GM23338 (cell line): ENCODE measurements at regions not wholly inside any gene's neighbourhood (a gene's known extent, or its start where the extent isn't known, plus 50 kb on each side); places are given as distances from the start of the nearest gene placed in this dataset.

ENCODE experiments used
- ATAC-seq: fragments of 200-7000 bp; cut with Tn5 transposase; 3 replicates; pipeline ENCODE4 v1.9.1; 2020
- DNase-seq: peaks from one replicate; pipeline ENCODE4 v3.0.0-alpha.2; 2015; ENCODE audit warnings: low spot score
- H2AFZ ChIP-seq: fragments of 200-600 bp; sonication (generic); 2 replicates; pipeline ENCODE4 v1.8.0; 2016; ENCODE audit warnings: antibody characterized with exemption, mild to moderate bottlenecking, moderate library complexity
- H3F3A ChIP-seq: fragments of 200-600 bp; sonication (generic); replicated peaks from 2 replicates; pipeline ENCODE4 v1.8.0; 2017; ENCODE audit warnings: antibody characterized with exemption, mixed run types, low read depth
- H3K27ac ChIP-seq: fragments of 200-600 bp; sonication (generic); 2 replicates; pipeline ENCODE4 v1.6.1; 2016; ENCODE audit warnings: low read depth
- H3K27me3 ChIP-seq: fragments of 200-600 bp; sonication (generic); 2 replicates; pipeline ENCODE4 v1.8.0; 2016; ENCODE audit warnings: mild to moderate bottlenecking, mixed run types, moderate library complexity; ENCODE audit not compliant: insufficient read depth
- H3K36me3 ChIP-seq: fragments of 200-600 bp; sonication (generic); 2 replicates; pipeline ENCODE4 v1.8.0; 2016; ENCODE audit warnings: mild to moderate bottlenecking; ENCODE audit not compliant: insufficient read depth
- H3K4me1 ChIP-seq: fragments of 200-600 bp; sonication (generic); 2 replicates; pipeline ENCODE4 v1.8.0; 2016; ENCODE audit warnings: mild to moderate bottlenecking, moderate library complexity; ENCODE audit not compliant: insufficient read depth
- H3K4me2 ChIP-seq: fragments of 200-600 bp; sonication (generic); 2 replicates; pipeline ENCODE4 v1.7.1; 2017; ENCODE audit warnings: mixed run types
- H3K4me3 ChIP-seq: fragments of 200-600 bp; sonication (generic); 2 replicates; pipeline ENCODE4 v1.6.1; 2016; ENCODE audit warnings: mixed run types
- H3K79me2 ChIP-seq: fragments of 200-600 bp; sonication (generic); replicated peaks from 2 replicates; pipeline ENCODE4 v1.8.0; 2017; ENCODE audit warnings: mild to moderate bottlenecking; ENCODE audit not compliant: insufficient read depth
- H3K9me2 ChIP-seq: fragments of 200-600 bp; sonication (generic); 2 replicates; pipeline ENCODE4 v1.8.0; 2017; ENCODE audit not compliant: insufficient read depth
- H4K20me1 ChIP-seq: fragments of 200-600 bp; sonication (generic); replicated peaks from 2 replicates; pipeline ENCODE4 v1.8.0; 2017; ENCODE audit warnings: mild to moderate bottlenecking; ENCODE audit not compliant: insufficient read depth
- H3K27ac Mint-ChIP-seq: 2 replicates; pipeline ENCODE4 v1.8.0; 2020; ENCODE audit warnings: inconsistent platforms, mild to moderate bottlenecking, moderate library complexity, mixed read lengths
- H3K27me3 Mint-ChIP-seq: 3 replicates; pipeline ENCODE4 v1.8.0; 2022; ENCODE audit warnings: low read depth, mild to moderate bottlenecking, moderate library complexity, mixed read lengths, inconsistent platforms; ENCODE audit not compliant: insufficient read depth, poor library complexity
- H3K36me3 Mint-ChIP-seq: 3 replicates; pipeline ENCODE4 v1.8.0; 2021; ENCODE audit warnings: low read depth, mild to moderate bottlenecking, inconsistent platforms, moderate library complexity, mixed read lengths
- H3K4me1 Mint-ChIP-seq: 3 replicates; pipeline ENCODE4 v1.8.0; 2020; ENCODE audit warnings: mild to moderate bottlenecking, inconsistent platforms, mixed read lengths
- H3K4me3 Mint-ChIP-seq: 3 replicates; pipeline ENCODE4 v1.8.0; 2021; ENCODE audit warnings: moderate library complexity, mild to moderate bottlenecking, inconsistent platforms, mixed read lengths
- H3K9me3 Mint-ChIP-seq: 3 replicates; pipeline ENCODE4 v1.8.0; 2020; ENCODE audit warnings: moderate library complexity, mild to moderate bottlenecking, inconsistent platforms, mixed read lengths
- NANOG ChIP-seq: IDR thresholded peaks from 2 replicates; pipeline ENCODE4 v1.6.1; 2016; ENCODE audit warnings: antibody characterized with exemption, borderline replicate concordance
- ZNF114 ChIP-seq: fragments of 250-450 bp; sonication (Bioruptor Pico); IDR thresholded peaks from 2 replicates; pipeline ENCODE4 v1.5.0; 2020; ENCODE audit warnings: mild to moderate bottlenecking, moderate library complexity
- TF ChIP-seq, protein P1 (sequence below): fragments of 250-450 bp; sonication (Bioruptor Pico); IDR thresholded peaks from 2 replicates; pipeline ENCODE4 v1.5.0; 2020; ENCODE audit warnings: mild to moderate bottlenecking, moderate library complexity
- TF ChIP-seq, protein P2 (sequence below), 2 experiments: fragments of 200-600 bp in 1 of 2; sonication (generic) in 1 of 2; conservative IDR thresholded peaks; 2 replicates each; pipeline versions ENCODE4 v1.5.1 to v1.6.1; 2016 to 2017; ENCODE audit warnings: antibody characterized with exemption in 2 of 2, low read depth in 2 of 2, mild to moderate bottlenecking in 2 of 2, moderate library complexity in 1 of 2
- TF ChIP-seq, protein P3 (sequence below): IDR thresholded peaks from one replicate; pipeline ENCODE4 v1.6.1; 2018; ENCODE audit warnings: antibody characterized with exemption; ENCODE audit not compliant: unreplicated experiment

DNA sequence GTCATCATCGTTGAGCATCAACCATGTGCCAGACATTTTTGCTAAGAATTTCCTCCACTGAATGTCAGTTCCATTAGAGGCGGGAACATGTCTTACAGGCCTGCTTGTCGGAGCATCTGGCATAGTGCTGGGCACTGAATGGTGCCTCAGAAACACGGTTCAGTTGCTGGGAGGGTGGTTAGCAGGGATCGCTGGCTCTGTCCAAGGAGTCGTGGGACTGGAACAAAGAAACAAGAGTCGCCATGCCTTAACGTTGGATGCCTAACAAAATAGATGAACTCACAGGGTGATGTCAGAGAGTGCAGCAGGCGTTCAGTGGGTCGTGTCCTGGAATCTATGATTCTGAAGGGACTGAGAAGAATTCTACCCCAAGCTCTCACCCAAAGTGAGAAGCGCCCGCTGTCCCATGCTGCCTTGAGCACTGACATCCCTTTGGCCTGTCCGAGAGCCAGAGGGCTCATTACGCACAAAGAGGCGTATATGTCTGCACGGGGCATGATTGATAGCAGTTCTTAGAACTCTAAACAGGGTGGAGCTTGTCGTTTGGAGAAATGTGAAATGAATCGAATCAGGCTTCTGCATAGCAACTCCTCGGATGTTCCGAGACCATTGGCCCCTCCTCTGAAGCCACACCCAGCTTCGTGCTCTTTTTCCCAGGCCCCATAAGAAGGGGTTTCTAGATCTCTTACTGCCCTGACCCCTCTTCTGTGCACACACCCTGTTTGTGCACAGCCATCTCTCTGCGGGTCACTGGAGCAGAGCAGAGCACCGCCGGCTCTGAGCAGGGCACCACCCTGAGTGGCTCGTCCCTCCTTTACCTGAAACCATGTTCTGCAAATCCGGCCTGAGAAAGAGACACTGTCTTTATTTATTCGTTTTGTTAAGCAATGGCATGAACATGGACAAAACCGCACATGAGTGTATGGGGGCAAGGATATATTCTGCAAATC lies 113.1 kb upstream of the B3GAT1 start:
- H3K4me3 Mint-ChIP-seq, result no peak overlapping the region
- H3K9me3 Mint-ChIP-seq, result no peaks in the 10 kb centered on the region

DNA sequence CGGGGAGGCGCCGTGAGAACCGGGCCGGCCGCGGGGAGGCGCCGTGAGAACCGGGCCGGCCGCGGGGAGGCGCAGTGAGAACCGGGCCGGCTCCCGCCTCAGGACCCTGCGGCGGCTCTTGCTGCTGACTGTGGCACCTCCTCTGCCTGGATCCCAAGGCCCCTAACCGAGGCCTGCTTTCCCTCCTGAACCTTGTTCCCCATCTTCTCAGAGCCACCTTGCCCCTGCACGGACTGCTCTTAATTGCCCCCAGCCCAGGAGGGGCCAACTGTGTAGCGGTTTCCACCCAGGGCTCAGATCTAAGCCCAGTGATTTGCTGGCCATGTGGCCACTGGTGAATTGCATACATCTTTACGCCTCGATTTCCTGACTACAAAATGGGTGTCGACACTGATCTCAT lies 112.2 kb upstream of the B3GAT1 start:
- H3K4me1 ChIP-seq, result no peaks in the 10 kb centered on the region
- H3K27me3 Mint-ChIP-seq, result peaks cover 6% of the 10 kb centered on the region
- no peak for DNase-seq
- H3K4me3 ChIP-seq, result no peak overlapping the region
- no peak overlapping the region for H3K4me3 Mint-ChIP-seq
- no peak overlapping the region for H3K27ac ChIP-seq
- H3K27me3 ChIP-seq, result no peaks in the 10 kb centered on the region
- H3K4me2 ChIP-seq, result no peak overlapping the region
- no peaks in the 10 kb centered on the region for H3K36me3 ChIP-seq
- no peaks in the 10 kb centered on the region for H3K9me3 Mint-ChIP-seq
- no peak for ATAC-seq
- H3K9me2 ChIP-seq, result no peaks in the 10 kb centered on the region
- no peak overlapping the region for H2AFZ ChIP-seq
- H3K27ac Mint-ChIP-seq, result no peak overlapping the region
- no peaks in the 10 kb centered on the region for H3K79me2 ChIP-seq
- peaks cover 14% of the 10 kb centered on the region; the same call in 2 of the 3 replicates for H3K4me1 Mint-ChIP-seq
- H4K20me1 ChIP-seq, result no peaks in the 10 kb centered on the region
- no peaks in the 10 kb centered on the region for H3F3A ChIP-seq
- no peaks in the 10 kb centered on the region for H3K36me3 Mint-ChIP-seq
- TF ChIP-seq, protein P1, sequence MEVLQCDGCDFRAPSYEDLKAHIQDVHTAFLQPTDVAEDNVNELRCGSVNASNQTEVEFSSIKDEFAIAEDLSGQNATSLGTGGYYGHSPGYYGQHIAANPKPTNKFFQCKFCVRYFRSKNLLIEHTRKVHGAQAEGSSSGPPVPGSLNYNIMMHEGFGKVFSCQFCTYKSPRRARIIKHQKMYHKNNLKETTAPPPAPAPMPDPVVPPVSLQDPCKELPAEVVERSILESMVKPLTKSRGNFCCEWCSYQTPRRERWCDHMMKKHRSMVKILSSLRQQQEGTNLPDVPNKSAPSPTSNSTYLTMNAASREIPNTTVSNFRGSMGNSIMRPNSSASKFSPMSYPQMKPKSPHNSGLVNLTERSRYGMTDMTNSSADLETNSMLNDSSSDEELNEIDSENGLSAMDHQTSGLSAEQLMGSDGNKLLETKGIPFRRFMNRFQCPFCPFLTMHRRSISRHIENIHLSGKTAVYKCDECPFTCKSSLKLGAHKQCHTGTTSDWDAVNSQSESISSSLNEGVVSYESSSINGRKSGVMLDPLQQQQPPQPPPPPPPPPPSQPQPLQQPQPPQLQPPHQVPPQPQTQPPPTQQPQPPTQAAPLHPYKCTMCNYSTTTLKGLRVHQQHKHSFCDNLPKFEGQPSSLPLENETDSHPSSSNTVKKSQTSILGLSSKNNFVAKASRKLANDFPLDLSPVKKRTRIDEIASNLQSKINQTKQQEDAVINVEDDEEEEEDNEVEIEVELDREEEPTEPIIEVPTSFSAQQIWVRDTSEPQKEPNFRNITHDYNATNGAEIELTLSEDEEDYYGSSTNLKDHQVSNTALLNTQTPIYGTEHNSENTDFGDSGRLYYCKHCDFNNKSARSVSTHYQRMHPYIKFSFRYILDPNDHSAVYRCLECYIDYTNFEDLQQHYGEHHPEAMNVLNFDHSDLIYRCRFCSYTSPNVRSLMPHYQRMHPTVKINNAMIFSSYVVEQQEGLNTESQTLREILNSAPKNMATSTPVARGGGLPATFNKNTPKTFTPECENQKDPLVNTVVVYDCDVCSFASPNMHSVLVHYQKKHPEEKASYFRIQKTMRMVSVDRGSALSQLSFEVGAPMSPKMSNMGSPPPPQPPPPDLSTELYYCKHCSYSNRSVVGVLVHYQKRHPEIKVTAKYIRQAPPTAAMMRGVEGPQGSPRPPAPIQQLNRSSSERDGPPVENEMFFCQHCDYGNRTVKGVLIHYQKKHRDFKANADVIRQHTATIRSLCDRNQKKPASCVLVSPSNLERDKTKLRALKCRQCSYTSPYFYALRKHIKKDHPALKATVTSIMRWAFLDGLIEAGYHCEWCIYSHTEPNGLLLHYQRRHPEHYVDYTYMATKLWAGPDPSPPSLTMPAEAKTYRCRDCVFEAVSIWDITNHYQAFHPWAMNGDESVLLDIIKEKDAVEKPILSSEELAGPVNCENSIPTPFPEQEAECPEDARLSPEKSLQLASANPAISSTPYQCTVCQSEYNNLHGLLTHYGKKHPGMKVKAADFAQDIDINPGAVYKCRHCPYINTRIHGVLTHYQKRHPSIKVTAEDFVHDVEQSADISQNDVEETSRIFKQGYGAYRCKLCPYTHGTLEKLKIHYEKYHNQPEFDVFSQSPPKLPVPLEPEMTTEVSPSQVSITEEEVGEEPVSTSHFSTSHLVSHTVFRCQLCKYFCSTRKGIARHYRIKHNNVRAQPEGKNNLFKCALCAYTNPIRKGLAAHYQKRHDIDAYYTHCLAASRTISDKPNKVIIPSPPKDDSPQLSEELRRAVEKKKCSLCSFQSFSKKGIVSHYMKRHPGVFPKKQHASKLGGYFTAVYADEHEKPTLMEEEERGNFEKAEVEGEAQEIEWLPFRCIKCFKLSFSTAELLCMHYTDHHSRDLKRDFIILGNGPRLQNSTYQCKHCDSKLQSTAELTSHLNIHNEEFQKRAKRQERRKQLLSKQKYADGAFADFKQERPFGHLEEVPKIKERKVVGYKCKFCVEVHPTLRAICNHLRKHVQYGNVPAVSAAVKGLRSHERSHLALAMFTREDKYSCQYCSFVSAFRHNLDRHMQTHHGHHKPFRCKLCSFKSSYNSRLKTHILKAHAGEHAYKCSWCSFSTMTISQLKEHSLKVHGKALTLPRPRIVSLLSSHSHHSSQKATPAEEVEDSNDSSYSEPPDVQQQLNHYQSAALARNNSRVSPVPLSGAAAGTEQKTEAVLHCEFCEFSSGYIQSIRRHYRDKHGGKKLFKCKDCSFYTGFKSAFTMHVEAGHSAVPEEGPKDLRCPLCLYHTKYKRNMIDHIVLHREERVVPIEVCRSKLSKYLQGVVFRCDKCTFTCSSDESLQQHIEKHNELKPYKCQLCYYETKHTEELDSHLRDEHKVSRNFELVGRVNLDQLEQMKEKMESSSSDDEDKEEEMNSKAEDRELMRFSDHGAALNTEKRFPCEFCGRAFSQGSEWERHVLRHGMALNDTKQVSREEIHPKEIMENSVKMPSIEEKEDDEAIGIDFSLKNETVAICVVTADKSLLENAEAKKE (CRISPR knock-in tag), result no peak
- no peak for TF ChIP-seq NANOG
- no peak for TF ChIP-seq ZNF114 (CRISPR knock-in tag)
- TF ChIP-seq, protein P2, sequence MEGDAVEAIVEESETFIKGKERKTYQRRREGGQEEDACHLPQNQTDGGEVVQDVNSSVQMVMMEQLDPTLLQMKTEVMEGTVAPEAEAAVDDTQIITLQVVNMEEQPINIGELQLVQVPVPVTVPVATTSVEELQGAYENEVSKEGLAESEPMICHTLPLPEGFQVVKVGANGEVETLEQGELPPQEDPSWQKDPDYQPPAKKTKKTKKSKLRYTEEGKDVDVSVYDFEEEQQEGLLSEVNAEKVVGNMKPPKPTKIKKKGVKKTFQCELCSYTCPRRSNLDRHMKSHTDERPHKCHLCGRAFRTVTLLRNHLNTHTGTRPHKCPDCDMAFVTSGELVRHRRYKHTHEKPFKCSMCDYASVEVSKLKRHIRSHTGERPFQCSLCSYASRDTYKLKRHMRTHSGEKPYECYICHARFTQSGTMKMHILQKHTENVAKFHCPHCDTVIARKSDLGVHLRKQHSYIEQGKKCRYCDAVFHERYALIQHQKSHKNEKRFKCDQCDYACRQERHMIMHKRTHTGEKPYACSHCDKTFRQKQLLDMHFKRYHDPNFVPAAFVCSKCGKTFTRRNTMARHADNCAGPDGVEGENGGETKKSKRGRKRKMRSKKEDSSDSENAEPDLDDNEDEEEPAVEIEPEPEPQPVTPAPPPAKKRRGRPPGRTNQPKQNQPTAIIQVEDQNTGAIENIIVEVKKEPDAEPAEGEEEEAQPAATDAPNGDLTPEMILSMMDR (conservative IDR thresholded peaks at IDR 0.05; ENCODE audit: low read depth in 2 of 2), result no peak

More for the DNA sequence above, 113.1 kb upstream of the B3GAT1 start:
- Histone ChIP-seq H4K20me1 (no peaks in the 10 kb centered on the region), H3K27me3 (no peaks in the 10 kb centered on the region), H3K4me1 (no peaks in the 10 kb centered on the region), H3F3A (no peaks in the 10 kb centered on the region), H3K36me3 (no peaks in the 10 kb centered on the region), H2AFZ (no peak overlapping the region), H3K27ac (no peak overlapping the region), H3K4me3 (no peak overlapping the region), H3K9me2 (no peaks in the 10 kb centered on the region), H3K4me2 (no peak overlapping the region), H3K79me2 (no peaks in the 10 kb centered on the region)
- no peak for TF ChIP-seq ZNF114 (CRISPR knock-in tag)
- TF ChIP-seq, protein P3, sequence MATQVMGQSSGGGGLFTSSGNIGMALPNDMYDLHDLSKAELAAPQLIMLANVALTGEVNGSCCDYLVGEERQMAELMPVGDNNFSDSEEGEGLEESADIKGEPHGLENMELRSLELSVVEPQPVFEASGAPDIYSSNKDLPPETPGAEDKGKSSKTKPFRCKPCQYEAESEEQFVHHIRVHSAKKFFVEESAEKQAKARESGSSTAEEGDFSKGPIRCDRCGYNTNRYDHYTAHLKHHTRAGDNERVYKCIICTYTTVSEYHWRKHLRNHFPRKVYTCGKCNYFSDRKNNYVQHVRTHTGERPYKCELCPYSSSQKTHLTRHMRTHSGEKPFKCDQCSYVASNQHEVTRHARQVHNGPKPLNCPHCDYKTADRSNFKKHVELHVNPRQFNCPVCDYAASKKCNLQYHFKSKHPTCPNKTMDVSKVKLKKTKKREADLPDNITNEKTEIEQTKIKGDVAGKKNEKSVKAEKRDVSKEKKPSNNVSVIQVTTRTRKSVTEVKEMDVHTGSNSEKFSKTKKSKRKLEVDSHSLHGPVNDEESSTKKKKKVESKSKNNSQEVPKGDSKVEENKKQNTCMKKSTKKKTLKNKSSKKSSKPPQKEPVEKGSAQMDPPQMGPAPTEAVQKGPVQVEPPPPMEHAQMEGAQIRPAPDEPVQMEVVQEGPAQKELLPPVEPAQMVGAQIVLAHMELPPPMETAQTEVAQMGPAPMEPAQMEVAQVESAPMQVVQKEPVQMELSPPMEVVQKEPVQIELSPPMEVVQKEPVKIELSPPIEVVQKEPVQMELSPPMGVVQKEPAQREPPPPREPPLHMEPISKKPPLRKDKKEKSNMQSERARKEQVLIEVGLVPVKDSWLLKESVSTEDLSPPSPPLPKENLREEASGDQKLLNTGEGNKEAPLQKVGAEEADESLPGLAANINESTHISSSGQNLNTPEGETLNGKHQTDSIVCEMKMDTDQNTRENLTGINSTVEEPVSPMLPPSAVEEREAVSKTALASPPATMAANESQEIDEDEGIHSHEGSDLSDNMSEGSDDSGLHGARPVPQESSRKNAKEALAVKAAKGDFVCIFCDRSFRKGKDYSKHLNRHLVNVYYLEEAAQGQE, result no peak
- ATAC-seq (no peak), DNase-seq (no peak)
- Mint-ChIP-seq H3K27ac (no peak overlapping the region), H3K4me1 (peaks cover 11% of the 10 kb centered on the region; the same call in 2 of the 3 replicates), H3K27me3 (peaks cover 8% of the 10 kb centered on the region), H3K36me3 (no peaks in the 10 kb centered on the region)
